ENCODE measurements at regions not wholly inside any gene's neighbourhood (a gene's known extent, or its start where the extent isn't known, plus 50 kb on each side); places are given as distances from the start of the nearest gene placed in this dataset.

DNA sequence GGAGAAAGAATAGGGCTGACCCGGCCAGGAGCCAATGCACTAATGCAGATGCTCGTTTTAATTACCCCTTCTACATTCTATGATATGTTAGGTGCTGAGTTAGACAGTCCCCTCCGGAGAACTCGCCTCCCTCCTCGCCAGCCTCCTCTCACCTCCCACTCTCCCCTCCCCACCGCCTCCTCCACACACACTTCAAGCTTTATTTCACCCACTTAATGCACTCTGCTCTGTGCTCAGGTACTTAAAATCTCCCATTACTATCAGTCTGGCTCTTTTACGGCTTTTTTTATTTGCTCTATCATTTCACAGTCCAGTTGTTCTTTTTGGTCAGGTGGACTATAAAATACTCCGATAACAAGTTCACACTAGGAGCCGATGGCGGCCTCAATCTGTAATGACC is 231.6 kb downstream of the TEX36 start:
- TF ChIP-seq, protein P1, sequence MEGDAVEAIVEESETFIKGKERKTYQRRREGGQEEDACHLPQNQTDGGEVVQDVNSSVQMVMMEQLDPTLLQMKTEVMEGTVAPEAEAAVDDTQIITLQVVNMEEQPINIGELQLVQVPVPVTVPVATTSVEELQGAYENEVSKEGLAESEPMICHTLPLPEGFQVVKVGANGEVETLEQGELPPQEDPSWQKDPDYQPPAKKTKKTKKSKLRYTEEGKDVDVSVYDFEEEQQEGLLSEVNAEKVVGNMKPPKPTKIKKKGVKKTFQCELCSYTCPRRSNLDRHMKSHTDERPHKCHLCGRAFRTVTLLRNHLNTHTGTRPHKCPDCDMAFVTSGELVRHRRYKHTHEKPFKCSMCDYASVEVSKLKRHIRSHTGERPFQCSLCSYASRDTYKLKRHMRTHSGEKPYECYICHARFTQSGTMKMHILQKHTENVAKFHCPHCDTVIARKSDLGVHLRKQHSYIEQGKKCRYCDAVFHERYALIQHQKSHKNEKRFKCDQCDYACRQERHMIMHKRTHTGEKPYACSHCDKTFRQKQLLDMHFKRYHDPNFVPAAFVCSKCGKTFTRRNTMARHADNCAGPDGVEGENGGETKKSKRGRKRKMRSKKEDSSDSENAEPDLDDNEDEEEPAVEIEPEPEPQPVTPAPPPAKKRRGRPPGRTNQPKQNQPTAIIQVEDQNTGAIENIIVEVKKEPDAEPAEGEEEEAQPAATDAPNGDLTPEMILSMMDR (conservative IDR thresholded peaks at IDR 0.05; ENCODE audit: low read depth, low read length), result no peak
- TF ChIP-seq EZH2 (IDR thresholded peaks at IDR 0.05; ENCODE audit: borderline replicate concordance, low read depth, low read length, poor library complexity, severe bottlenecking), result no peak
